SU-DHL-6 (cell line): ENCODE measurements at regions not wholly inside any gene's neighbourhood (a gene's known extent, or its start where the extent isn't known, plus 50 kb on each side); places are given as distances from the start of the nearest gene placed in this dataset.

ENCODE experiments used
- EZH2phosphoT487 ChIP-seq: fragments of 200-600 bp; sonication (generic), shearing (Covaris generic); conservative IDR thresholded peaks from 2 replicates; pipeline ENCODE4 v1.6.1; 2018; ENCODE audit warnings: mild to moderate bottlenecking, antibody characterized with exemption, low read length, moderate library complexity, mixed read lengths
- TF ChIP-seq, protein P1 (sequence below): fragments of 200-600 bp; sonication (generic); IDR thresholded peaks from one replicate; pipeline ENCODE4 v1.5.1; 2017; ENCODE audit warnings: antibody characterized with exemption, mild to moderate bottlenecking, low read length, moderate library complexity; ENCODE audit not compliant: insufficient read depth, poor library complexity, severe bottlenecking

DNA sequence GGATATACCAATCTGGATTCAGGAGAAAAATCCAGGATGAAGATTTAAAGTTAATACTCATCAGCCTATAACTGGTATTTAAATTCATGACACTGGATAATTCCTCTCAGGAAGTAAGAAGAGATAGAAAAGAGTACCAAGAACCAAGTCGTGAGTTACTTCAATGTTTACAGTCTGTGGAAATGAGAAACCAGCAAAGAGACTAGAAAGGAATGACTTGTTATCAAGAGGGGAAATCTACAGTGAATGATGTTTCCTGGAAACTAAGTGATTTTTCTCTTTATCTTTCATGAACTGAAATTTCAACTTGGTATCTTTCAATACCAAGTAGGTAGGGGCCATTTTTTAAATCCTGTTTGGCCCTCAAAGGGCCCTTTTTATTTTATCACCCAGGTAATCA lies 217.9 kb upstream of the AFF2 start:
- TF ChIP-seq, protein P1, sequence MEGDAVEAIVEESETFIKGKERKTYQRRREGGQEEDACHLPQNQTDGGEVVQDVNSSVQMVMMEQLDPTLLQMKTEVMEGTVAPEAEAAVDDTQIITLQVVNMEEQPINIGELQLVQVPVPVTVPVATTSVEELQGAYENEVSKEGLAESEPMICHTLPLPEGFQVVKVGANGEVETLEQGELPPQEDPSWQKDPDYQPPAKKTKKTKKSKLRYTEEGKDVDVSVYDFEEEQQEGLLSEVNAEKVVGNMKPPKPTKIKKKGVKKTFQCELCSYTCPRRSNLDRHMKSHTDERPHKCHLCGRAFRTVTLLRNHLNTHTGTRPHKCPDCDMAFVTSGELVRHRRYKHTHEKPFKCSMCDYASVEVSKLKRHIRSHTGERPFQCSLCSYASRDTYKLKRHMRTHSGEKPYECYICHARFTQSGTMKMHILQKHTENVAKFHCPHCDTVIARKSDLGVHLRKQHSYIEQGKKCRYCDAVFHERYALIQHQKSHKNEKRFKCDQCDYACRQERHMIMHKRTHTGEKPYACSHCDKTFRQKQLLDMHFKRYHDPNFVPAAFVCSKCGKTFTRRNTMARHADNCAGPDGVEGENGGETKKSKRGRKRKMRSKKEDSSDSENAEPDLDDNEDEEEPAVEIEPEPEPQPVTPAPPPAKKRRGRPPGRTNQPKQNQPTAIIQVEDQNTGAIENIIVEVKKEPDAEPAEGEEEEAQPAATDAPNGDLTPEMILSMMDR: no peak
- no peak for TF ChIP-seq EZH2phosphoT487
